A673 (cell line): ENCODE measurements at regions not wholly inside any gene's neighbourhood (a gene's known extent, or its start where the extent isn't known, plus 50 kb on each side); places are given as distances from the start of the nearest gene placed in this dataset.

Experiments used
- CTCF ChIP-seq: fragments of 300-800, 200-600 bp; sonication (generic); conservative IDR thresholded peaks from 2 replicates; pipeline ENCODE4 v1.5.1; 2017; ENCODE audit warnings: low read depth, mild to moderate bottlenecking, antibody characterized with exemption, low read length, moderate library complexity, mixed read lengths
- EZH2 ChIP-seq: fragments of 200-600 bp; sonication (generic); IDR thresholded peaks from 2 replicates; pipeline ENCODE4 v1.6.1; 2017; ENCODE audit warnings: borderline replicate concordance, low read depth, mild to moderate bottlenecking, mixed read lengths, antibody characterized with exemption, low read length; ENCODE audit not compliant: poor library complexity, severe bottlenecking

DNA sequence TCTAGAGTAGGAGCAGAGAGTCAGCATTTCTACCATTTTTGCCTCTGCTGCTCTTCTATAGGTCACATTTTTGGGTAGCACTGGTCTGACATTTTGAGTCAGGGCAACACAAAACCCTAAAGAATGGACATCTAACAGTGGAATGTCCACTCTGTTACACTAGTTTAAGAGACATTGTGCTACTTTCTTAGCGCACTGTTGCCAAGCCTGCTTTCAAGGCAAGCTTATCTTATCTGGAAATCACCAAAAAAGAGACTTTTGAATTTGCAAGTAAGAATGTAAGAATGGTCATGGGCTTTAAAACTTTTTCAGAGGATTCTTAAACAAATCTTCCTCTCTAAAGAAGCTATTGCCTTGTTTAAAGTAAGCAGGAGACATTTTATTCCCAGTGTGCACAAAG lies 73.0 kb upstream of the STARD4 start:
- TF ChIP-seq CTCF = no peak
- TF ChIP-seq EZH2 = no peak
